Psoas muscle (tissue), 7 donors: ENCODE measurements at regions not wholly inside any gene's neighbourhood (a gene's known extent, or its start where the extent isn't known, plus 50 kb on each side); places are given as distances from the start of the nearest gene placed in this dataset.
A peak's percentile ranks its signal among the peaks of the same experiment; 100 is the strongest.

Experiments used
- ATAC-seq, 4 donors: fragments of 200-7000 bp; cut with Tn5 transposase; one replicate each; pipeline ENCODE4 v1.9.1; 2020; ENCODE audit warnings: moderate library complexity in 3 of 4, mild to moderate bottlenecking in 2 of 4
- DNase-seq, 2 donors: peaks; one replicate each; pipeline ENCODE4 v3.0.0-alpha.2; 2020
- H3K27ac ChIP-seq: fragments of 200-600 bp; one replicate; pipeline ENCODE4 v1.8.0; 2022
- H3K27me3 ChIP-seq, 3 donors: fragments of 200-600 bp in 1 of 3; one replicate each; pipeline versions ENCODE4 v1.6.1 to v1.8.0; 2013 to 2022; ENCODE audit warnings: low read length in 2 of 3, mild to moderate bottlenecking in 2 of 3, moderate library complexity in 1 of 3; ENCODE audit not compliant: insufficient read depth in 3 of 3
- H3K36me3 ChIP-seq, 2 donors: fragments of 200-600 bp in 1 of 2; one replicate each; pipeline versions ENCODE4 v1.6.1 to v1.8.0; 2013 to 2022; ENCODE audit warnings: low read depth in 1 of 2, mild to moderate bottlenecking in 1 of 2, moderate library complexity in 1 of 2; ENCODE audit not compliant: insufficient read depth in 1 of 2
- H3K4me1 ChIP-seq: fragments of 200-600 bp; one replicate; pipeline ENCODE4 v1.8.0; 2022
- H3K4me3 ChIP-seq: fragments of 200-600 bp; one replicate; pipeline ENCODE4 v1.8.0; 2022; ENCODE audit warnings: mild to moderate bottlenecking
- H3K9me3 ChIP-seq: fragments of 200-600 bp; one replicate; pipeline ENCODE4 v1.8.0; 2022
- WGBS, 3 donors: extraction: QIAGEN DNeasy Blood & Tissue Kit; methylation state at CpG; one replicate each; pipeline versions ENCODE4 v1.1.6 to v1.1.7; 2013; 5-methylcytosine and 5-hydroxymethylcytosine counted together
- intact Hi-C, 2 donors: fragments of 100-400 bp; cut with DNase I; formaldehyde crosslinking; loops; one replicate each; pipeline versions ENCODE4 v1.11.0 to v1.14.2; 2022
- TF ChIP-seq, protein P1 (sequence below): fragments of 200-600 bp; IDR thresholded peaks from one replicate; pipeline ENCODE4 v1.8.0; 2022; ENCODE audit warnings: antibody characterized with exemption
- donor health status: healthy with polysubstance abuse.
- donor health status: DM: no; HTN: no; CAD: no; lungs with moderate emphysema.
- donor health status: Bipolar disorder and iron deficiency.
- donor health status: healthy.
- donor health status: DM: yes; HTN: yes; CAD: no.
- donor health status: DM: no; HTN: no; CAD: no.
- donor health status: DM: yes; HTN: yes; CAD: no.

DNA sequence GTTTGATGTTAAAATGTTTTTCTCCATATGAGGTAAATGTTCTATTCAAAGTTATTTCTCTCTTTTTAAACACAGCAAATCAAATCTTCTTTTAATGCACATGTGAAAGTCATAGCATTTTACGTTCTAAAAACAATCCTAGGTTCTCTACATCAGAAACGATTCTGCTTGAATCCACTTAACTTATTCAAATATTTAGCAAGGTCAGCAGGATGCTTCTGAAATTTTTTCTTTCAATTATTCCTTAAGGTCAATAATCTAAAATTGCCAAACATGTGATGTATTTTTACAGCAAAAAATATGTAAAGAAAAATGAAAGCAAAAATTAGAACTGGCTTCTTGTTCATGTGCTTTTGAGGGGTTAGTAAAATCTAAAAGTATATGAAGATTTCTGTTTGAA, 106.7 kb downstream of the TM2D1 start:
- intact Hi-C loops: no loop called here
- H3K4me1 ChIP-seq: no peaks in the 10 kb centered on the region
- DNase-seq (no peak), ATAC-seq (no peak)
- no peak overlapping the region for H3K27ac ChIP-seq
- TF ChIP-seq, protein P1, sequence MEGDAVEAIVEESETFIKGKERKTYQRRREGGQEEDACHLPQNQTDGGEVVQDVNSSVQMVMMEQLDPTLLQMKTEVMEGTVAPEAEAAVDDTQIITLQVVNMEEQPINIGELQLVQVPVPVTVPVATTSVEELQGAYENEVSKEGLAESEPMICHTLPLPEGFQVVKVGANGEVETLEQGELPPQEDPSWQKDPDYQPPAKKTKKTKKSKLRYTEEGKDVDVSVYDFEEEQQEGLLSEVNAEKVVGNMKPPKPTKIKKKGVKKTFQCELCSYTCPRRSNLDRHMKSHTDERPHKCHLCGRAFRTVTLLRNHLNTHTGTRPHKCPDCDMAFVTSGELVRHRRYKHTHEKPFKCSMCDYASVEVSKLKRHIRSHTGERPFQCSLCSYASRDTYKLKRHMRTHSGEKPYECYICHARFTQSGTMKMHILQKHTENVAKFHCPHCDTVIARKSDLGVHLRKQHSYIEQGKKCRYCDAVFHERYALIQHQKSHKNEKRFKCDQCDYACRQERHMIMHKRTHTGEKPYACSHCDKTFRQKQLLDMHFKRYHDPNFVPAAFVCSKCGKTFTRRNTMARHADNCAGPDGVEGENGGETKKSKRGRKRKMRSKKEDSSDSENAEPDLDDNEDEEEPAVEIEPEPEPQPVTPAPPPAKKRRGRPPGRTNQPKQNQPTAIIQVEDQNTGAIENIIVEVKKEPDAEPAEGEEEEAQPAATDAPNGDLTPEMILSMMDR: no peak
- no peaks in the 10 kb centered on the region for H3K27me3 ChIP-seq
- 55 to 74% (median 66%) methylated on average over 2 of the region's 2 CpGs for WGBS, 3 donors
- no peaks in the 10 kb centered on the region for H3K36me3 ChIP-seq
- H3K4me3 ChIP-seq: no peak overlapping the region
- H3K9me3 ChIP-seq: no peaks in the 10 kb centered on the region

DNA sequence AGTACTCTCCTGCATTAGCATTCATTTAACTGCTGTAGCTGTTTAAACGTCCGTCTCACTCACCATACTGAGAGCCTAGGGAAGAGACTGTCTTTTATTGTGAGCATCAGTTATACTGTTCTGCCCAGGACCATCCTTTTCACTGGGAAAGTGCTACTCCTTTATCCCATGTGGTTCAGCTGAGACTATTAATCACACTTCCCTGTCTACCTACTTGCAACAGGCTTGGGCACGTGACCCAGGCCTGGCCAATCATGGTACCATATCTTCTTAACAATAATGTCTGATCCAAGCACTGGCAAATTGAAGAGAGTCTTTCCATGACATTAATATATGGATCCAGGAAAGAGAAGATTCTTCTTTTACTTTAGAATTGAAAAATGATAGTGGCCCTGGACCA, 108.1 kb downstream of the TM2D1 start:
- Histone ChIP-seq H3K36me3 (no peaks in the 10 kb centered on the region), H3K4me3 (no peak overlapping the region), H3K27me3 (no peaks in the 10 kb centered on the region), H3K9me3 (no peaks in the 10 kb centered on the region), H3K27ac (no peak overlapping the region), H3K4me1 (no peaks in the 10 kb centered on the region)
- intact Hi-C loops: no loop called here
- WGBS, 3 donors: 87 to 92% (median 88%) methylated on average over 3 of the region's 3 CpGs
- DNase-seq (no peak), ATAC-seq (no peak)
- TF ChIP-seq, protein P1: no peak

DNA sequence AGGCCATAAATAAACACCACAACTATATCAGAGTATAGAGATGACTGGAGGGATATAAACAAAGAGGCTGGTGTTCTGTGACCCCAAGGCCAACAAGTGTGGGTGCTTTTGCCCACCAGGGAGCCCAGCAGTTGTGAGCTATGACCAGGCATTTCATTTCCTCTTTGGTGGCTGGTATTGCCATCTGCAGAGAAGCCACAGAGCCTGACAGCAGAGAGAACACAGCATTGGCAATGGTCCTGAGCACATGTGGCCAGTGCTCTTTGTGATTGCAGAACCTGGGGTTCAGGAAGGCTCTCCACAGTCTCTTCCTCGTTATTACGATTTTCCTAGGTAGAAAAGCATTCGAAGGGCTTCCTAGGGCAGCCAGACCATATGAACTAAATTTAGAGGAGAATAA, 112.3 kb downstream of the TM2D1 start:
- Histone ChIP-seq H3K9me3 (no peaks in the 10 kb centered on the region), H3K4me3 (no peak overlapping the region), H3K27ac (no peak overlapping the region), H3K36me3 (no peaks in the 10 kb centered on the region), H3K4me1 (no peaks in the 10 kb centered on the region), H3K27me3 (no peaks in the 10 kb centered on the region)
- intact Hi-C loops: no loop called here
- TF ChIP-seq, protein P1: no peak
- no peak for ATAC-seq
- DNase-seq: no peak
- 43 to 64% (median 43%) methylated on average over 3 of the region's 3 CpGs for WGBS, 3 donors

DNA sequence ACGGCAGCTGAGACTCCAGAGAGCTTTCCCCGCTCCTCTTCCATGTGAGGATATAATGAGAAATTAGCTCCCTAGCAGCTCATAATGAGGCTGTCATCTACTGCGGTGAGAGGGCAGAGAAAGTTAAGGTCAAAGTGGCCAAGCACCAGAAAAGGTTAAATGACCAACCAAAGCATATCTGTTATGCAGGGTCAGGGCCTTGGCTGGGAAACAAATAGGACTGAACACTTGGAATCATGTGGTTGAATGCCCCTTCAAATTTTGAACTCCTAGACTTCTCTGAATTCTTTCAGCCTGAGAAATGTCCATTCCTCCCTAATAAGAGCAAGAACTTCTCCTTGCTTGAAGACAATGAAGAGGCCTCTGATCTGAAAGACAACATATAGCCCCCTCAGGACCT, 115.9 kb downstream of the TM2D1 start:
- Histone ChIP-seq H3K4me3 (no peak overlapping the region), H3K4me1 (no peaks in the 10 kb centered on the region), H3K36me3 (no peaks in the 10 kb centered on the region), H3K27ac (no peak overlapping the region), H3K9me3 (no peaks in the 10 kb centered on the region), H3K27me3 (peaks cover 0 to 3% (median 0%) of the 10 kb centered on the region in 3 donors)
- TF ChIP-seq, protein P1: no peak
- 91 to 100% (median 92%) methylated on average over 3 of the region's 3 CpGs for WGBS, 3 donors
- ATAC-seq: no peak
- no peak for DNase-seq
- intact Hi-C loops: no loop called here

DNA sequence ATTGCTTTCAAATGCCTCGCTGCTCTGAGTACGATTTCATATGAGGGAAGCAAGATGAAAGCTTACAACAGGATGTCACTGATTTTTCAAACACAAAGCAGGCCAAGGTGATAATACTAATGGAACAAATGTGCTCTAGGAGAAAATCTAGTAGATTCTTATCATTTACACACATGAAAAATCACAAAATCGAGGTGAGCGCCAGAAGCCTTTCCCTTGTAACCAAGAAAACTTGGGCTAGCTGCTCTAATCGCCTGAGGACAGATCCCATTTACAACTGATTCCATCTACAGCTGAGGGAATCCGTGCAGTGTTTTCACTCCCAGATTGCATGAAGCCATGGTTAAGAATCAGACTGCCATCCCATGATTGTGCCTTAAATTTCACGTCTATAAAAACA, 117.5 kb downstream of the TM2D1 start:
- intact Hi-C loops: no loop called here
- H3K36me3 ChIP-seq: no peaks in the 10 kb centered on the region
- 58 to 77% (median 64%) methylated on average over 7 of the region's 7 CpGs for WGBS, 3 donors
- no peak for ATAC-seq
- peak overlapping the region; percentile 38 for H3K27ac ChIP-seq
- H3K4me3 ChIP-seq: no peak overlapping the region
- H3K27me3 ChIP-seq: peaks cover 0 to 3% (median 0%) of the 10 kb centered on the region in 3 donors
- no peaks in the 10 kb centered on the region for H3K9me3 ChIP-seq
- TF ChIP-seq, protein P1: no peak
- H3K4me1 ChIP-seq: no peaks in the 10 kb centered on the region
- DNase-seq: no peak
